ENCODE measurements at regions not wholly inside any gene's neighbourhood (a gene's known extent, or its start where the extent isn't known, plus 50 kb on each side); places are given as distances from the start of the nearest gene placed in this dataset.

DNA sequence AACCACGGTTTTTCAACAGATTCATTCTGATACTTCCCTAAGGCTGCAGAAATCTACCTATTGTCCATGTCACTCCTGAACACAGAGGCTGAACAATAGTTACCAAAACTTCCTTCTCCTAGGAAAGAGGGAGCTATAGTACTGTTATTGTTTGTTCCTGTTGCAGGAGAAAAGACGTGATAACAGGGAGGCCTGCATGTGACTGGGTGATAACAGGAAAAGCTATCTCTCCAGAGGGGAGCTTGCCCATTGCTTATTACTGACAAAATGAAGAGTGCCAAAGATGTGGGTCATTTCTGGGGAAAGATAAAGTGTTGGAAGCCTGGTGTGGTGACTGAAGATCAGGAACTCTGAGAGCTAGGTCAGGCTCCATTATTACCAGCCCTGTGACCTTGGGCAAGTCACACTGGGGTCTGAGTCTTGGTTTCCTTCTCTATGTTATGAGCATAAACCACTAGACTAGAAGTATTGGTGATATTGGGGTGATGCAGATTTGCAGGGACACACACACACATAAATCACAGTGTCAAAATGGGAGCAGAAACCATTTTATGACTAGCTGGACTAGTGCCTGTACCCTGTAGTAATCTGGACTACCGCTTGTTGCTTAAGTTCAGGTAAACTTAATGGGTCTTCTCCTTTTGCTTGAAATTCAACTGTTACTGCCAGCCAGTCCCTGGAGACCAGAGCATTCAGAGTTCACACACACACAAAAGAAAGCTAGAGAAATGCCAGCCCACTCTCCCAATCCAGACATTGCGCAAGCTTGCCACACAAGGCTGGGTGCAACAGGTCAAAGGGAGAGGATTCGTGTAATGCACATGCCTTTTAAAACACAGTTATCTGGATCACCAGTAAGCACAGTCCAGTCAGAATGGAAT lies 136.0 kb upstream of the CNR1 start:
- TF ChIP-seq GATA3 (IDR thresholded peaks at IDR 0.05; ENCODE audit: low read depth, low read length): no peak
- TF ChIP-seq GATA2 (IDR thresholded peaks at IDR 0.05; ENCODE audit: low read depth, low read length): no peak

DNA sequence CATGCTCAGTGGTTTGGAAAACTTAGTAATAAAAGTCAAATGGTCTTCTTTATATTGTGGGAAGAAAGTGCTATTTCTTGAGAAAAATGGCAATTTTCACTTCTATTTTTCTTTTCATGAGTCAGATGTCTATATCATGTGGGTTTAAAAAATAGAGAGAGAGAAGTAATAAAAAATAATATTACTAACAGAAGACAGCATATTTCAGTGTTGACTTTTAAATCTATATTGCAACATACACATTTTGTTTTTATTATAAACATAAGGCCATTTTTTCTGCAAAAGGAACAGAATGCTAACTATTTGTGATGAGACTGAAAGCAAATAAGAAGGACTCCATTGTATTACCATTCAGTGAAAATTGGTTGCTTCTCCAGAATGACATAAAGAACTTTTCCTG lies 135.1 kb upstream of the CNR1 start:
- TF ChIP-seq GATA3 (IDR thresholded peaks at IDR 0.05; ENCODE audit: low read depth, low read length) (no peak), GATA2 (IDR thresholded peaks at IDR 0.05; ENCODE audit: low read depth, low read length) (no peak)

DNA sequence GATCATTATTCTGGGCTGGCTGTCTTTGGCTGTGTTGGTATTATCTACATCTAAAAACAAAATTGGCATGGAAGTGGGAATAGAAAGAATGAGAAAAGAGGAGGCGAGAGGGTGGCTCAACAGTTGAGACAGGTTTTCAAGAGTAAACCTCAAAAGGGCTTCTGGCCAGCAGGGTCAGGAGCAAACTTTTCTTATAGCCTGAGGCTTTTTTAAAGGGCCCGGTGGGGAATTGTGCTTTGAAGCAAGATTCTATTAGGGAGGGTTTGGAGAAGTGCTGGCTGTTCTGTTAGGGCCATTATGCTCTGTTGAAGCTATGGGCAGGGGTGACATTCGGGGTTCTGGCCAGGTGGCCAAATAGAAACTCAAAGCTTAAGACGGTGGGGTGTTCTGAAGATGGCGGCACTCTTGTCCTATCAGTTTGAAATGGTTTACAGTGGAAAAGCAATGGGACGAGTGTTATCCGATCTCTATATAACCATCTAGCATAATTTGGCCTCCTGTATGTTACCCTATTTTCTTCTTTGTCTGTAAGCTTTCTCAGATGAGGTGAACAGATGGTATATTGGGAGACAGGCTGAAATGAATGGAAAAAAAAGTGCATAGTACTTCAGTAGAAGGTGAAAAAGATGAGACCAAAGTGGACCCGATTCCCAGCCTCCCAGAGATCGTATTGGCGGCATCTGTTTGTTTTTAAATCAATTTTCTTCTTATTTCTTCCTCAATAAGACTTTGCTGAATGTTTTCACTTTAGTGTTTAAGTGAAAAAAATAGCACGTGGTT lies 132.1 kb upstream of the CNR1 start:
- TF ChIP-seq GATA3 (IDR thresholded peaks at IDR 0.05; ENCODE audit: low read depth, low read length) (no peak), GATA2 (IDR thresholded peaks at IDR 0.05; ENCODE audit: low read depth, low read length) (no peak)

DNA sequence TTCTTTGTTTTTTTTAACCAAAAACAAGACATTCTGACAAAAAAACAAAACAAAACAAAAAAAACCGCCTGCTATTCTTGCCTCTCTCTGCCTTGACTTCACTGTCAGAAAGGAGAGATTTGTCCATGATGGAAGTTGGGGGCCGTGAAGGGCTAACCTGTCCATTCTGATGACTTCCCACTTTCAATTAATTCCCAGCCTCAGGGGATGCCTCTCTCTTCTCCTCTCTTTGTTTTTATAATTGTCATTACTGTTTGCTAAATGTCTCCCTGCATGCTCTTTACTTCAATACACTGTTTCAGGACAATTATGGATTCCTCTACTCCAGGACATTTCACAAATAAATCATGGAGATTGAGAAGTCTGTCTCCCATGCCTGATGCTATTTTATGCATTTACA lies 130.5 kb upstream of the CNR1 start:
- TF ChIP-seq GATA3 (IDR thresholded peaks at IDR 0.05; ENCODE audit: low read depth, low read length): no peak
- no peak for TF ChIP-seq GATA2 (IDR thresholded peaks at IDR 0.05; ENCODE audit: low read depth, low read length)

DNA sequence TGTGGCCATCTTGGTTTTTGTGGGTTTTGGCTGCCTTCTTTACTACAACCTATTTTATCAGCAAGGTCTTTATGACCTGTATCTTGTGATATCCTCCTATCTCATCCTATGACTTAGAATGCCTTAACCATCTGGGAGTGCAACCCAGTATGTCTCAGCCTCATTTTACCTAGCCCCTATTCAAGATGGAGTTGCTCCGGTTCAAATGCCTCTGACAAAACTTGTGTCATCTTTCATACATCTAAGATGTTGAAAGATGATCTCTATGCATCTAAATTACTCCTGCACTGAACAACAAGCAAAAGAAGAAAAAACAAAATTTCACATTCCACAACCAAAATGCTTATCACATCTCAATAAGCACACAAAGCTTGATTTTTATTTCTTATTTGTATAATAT lies 129.5 kb upstream of the CNR1 start:
- TF ChIP-seq GATA2 (IDR thresholded peaks at IDR 0.05; ENCODE audit: low read depth, low read length) (no peak), GATA3 (IDR thresholded peaks at IDR 0.05; ENCODE audit: low read depth, low read length) (no peak)

DNA sequence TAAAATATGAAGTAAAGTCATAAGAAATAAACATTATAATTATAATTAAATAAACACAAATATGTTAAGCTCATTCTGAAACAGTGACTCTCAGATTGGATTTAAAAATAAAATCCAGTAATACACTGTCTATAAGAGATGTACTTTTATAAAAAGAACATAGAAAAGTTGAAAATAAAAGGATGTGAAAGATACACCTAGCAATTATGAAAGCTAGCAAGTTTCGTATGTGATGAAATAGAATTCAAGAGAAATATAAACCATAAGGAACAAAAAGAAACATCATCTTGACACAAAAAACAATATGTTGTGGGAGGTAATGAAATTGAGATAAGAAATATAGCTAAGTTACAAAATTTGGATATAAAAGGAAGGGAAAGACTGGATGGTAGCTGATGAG lies 128.6 kb upstream of the CNR1 start:
- TF ChIP-seq GATA3 (IDR thresholded peaks at IDR 0.05; ENCODE audit: low read depth, low read length) (no peak), GATA2 (IDR thresholded peaks at IDR 0.05; ENCODE audit: low read depth, low read length) (no peak)

DNA sequence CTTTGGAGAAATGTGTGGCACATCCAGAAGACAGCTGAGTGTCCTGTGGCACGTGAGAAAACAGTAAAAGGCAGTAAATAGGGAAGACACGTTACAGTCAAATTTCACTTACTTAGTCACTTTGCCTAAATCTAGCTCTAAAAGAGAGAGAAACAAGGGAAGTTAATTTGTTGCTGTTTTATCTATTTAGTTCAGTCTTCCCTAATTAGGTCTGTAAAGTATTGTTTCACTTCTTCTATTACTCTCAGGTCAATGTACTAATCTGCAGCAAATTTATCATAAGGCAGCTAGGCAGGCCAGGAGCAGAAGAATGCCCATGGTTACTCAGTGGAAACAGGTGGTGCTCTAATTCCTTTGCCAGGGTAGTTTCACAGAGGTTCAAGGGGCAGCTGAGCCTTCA lies 124.3 kb upstream of the CNR1 start:
- TF ChIP-seq GATA3 (IDR thresholded peaks at IDR 0.05; ENCODE audit: low read depth, low read length) (no peak), GATA2 (IDR thresholded peaks at IDR 0.05; ENCODE audit: low read depth, low read length) (no peak)

DNA sequence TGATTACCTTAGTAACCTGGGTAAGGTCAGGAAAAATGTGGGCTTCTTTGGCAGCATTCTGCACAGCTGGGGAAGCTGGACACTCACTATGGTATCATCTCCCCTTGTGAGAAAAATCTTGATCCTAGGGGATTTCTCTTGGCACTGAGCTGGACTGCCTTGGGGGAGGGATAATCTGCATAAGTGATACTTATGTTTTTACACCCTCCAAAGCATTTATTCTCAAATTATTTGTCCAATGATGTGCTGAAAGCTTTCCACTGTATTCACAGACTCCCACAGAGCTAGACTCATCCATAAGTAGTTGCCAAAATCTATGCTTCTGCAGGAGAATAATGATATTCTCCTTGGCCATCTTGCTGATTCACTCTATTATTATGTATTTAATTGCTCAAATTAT lies 121.5 kb upstream of the CNR1 start:
- TF ChIP-seq GATA3 (IDR thresholded peaks at IDR 0.05; ENCODE audit: low read depth, low read length) (no peak), GATA2 (IDR thresholded peaks at IDR 0.05; ENCODE audit: low read depth, low read length) (no peak)

DNA sequence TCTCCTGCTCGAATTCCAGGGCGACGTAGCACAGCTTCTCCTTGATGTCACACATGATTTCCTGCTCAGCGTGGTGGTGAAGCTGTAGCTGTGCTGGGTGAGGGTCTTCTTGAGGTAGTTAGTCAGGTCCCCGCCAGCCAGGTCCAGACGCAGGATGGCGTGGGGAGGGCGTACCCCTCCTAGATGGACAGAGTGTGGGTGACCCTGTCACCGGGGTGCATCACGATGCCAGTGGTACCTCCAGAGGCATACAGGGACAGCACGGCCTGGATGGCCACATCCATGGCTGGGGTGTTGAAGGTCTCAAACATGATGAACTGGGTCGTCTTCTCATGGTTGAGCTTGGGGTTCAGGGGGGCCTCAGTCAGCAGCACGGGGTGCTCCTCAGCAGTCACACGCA lies 110.2 kb upstream of the CNR1 start:
- TF ChIP-seq GATA3 (IDR thresholded peaks at IDR 0.05; ENCODE audit: low read depth, low read length): no peak

DNA sequence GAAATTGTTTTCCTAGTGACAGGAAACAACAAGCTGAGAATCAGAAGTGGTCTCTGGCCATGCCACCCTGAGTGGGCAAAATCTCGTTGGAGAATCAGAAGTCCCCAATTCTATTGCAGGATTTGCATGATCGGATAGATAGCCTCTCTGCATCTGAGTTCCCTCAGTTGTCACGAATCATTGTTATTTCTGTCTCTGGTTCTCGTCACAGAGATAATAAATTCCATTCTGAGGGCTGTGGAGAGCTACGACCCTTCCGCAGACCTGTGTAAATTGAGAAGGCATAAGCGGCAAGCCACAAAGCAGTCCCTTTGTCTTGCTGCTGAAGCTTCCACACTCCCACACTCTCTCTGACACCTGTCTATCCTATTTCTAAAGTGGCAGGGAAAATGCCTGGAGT lies 102.4 kb upstream of the CNR1 start:
- TF ChIP-seq GATA2 (IDR thresholded peaks at IDR 0.05; ENCODE audit: low read depth, low read length) (peak; percentile 96), GATA3 (IDR thresholded peaks at IDR 0.05; ENCODE audit: low read depth, low read length) (peak; percentile 89)

DNA sequence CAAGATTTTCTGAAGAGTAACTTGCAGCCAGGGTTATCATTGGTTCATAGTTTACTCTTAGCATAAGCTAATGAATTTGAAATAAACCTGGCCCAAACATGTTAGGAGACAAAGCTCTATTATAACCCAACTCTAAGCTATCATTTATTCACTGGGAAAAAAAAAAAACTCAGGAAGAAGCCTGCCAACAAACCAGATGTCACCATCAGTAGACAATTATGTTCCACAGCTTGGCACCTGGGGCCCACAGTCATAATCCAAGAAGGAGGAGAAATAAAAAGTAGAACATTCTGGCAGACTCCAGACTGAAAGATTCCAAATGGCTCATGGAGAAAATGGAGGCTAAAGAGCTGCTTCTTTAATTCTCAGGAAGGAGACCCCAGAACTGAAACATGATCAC lies 100.0 kb upstream of the CNR1 start:
- TF ChIP-seq GATA2 (IDR thresholded peaks at IDR 0.05; ENCODE audit: low read depth, low read length) (no peak), GATA3 (IDR thresholded peaks at IDR 0.05; ENCODE audit: low read depth, low read length) (no peak)

DNA sequence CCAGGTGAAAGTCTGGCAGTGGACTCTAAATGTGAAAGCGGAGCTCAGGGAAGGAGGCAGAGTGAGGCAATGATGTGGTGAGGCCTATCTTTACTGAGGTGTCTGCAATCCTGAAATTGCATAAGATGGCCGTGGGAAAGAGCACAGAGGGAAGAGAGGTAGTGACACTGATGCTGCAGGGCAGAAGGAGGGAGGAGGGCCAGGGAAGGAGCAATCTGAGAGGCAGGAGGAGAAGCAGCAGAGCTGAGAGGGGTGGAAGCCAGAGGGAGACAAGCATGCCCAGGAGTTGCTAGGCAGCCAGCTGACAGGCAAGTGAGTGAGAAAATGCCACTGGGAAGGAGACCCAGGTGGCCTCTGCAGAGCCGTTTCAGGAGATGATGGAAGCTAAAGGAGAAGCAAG lies 97.4 kb upstream of the CNR1 start:
- no peak for TF ChIP-seq GATA2 (IDR thresholded peaks at IDR 0.05; ENCODE audit: low read depth, low read length)
- no peak for TF ChIP-seq GATA3 (IDR thresholded peaks at IDR 0.05; ENCODE audit: low read depth, low read length)

DNA sequence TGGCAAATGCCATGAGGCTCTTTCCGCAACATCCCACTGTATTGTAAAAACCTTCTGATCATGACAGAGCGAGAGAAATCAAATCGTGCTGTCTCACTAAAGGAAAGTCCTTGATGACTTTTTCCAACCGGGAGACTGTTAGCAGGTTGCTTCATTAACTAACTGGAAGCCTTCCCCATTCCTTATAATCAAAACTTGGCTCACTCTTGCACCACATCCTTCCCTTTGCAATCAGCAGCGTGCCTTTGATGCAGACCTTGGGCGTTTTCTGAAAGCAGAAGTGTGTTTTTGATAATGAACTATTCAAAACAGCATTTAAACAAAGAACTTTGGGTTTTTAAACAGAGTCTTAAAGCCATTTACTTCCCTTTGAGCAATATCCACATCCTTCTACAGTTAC lies 96.2 kb upstream of the CNR1 start:
- TF ChIP-seq GATA3 (IDR thresholded peaks at IDR 0.05; ENCODE audit: low read depth, low read length) (no peak), GATA2 (IDR thresholded peaks at IDR 0.05; ENCODE audit: low read depth, low read length) (no peak)

DNA sequence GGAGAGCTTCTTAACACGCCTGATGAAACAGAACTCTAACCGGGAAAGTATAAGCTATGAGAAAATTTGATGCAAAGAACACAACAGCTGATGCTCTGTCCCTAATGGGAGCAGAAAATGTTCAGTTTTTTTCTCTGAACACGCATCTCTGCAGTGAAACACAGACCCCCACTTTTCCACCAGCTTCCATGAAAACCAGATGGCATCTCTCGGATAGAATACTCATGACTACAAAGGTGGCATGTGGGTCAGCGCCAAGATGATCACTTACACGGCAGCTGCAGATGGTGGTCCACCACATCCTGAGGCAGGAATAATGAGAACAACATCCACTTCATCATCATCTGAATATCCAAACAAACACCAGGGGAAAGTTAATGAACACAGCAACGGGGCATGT lies 85.2 kb upstream of the CNR1 start:
- TF ChIP-seq GATA3 (IDR thresholded peaks at IDR 0.05; ENCODE audit: low read depth, low read length) (no peak), GATA2 (IDR thresholded peaks at IDR 0.05; ENCODE audit: low read depth, low read length) (no peak)

DNA sequence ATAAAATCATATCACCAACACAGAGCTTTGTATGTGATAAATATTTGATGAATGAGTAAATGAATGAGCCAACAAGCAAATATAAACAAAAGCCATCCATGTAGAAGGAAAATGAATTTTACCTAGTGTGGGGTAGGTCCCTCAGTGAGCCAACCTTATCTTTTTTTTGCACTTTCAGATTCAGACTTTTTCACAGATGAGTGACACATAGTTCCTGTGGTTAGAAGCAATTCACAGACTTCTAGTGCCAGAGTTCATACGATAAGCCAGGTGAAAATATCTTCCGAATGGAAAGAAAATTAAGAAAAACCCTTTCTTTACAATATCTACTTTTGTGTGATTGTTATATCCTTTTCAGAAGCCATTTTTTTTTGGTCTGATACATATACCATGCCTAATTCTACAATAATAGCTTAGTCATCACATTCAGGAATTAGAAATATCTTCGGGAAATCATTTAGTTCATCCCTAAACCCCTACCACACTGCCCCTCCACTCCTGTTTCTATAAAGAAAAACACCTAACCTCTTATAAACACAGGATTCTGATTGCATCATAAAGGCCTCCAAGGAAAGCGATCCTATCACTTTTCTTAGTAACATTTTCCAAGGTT lies 82.7 kb upstream of the CNR1 start:
- TF ChIP-seq GATA3 (IDR thresholded peaks at IDR 0.05; ENCODE audit: low read depth, low read length) (no peak), GATA2 (IDR thresholded peaks at IDR 0.05; ENCODE audit: low read depth, low read length) (no peak)
